Mesenchymal stem cell (in vitro differentiated cells and primary cell): ENCODE measurements at regions not wholly inside any gene's neighbourhood (a gene's known extent, or its start where the extent isn't known, plus 50 kb on each side); places are given as distances from the start of the nearest gene placed in this dataset.

Experiments
- DNase-seq: peaks from one replicate; pipeline ENCODE4 v3.0.0-alpha.2; 2013
- H2AFZ ChIP-seq: one replicate; pipeline ENCODE4 v1.6.1; 2013; ENCODE audit warnings: low read depth, mild to moderate bottlenecking, control low read depth, inconsistent platforms, low read length, moderate library complexity
- H2AK5ac ChIP-seq: 2 replicates; pipeline ENCODE4 v1.6.1; 2013; ENCODE audit warnings: low read length, moderate library complexity, mild to moderate bottlenecking, inconsistent platforms; ENCODE audit not compliant: severe bottlenecking
- H2BK120ac ChIP-seq: one replicate; pipeline ENCODE4 v1.6.1; 2013; ENCODE audit warnings: low read depth, mild to moderate bottlenecking, inconsistent platforms, low read length, moderate library complexity
- H2BK12ac ChIP-seq, 2 experiments: one replicate each; pipeline ENCODE4 v1.6.1; 2013; ENCODE audit warnings: inconsistent platforms in 2 of 2, low read length in 2 of 2, mild to moderate bottlenecking in 2 of 2, moderate library complexity in 2 of 2, control low read depth in 1 of 2
- H2BK15ac ChIP-seq: one replicate; pipeline ENCODE4 v1.6.1; 2013; ENCODE audit warnings: mild to moderate bottlenecking, low read depth, inconsistent platforms; ENCODE audit not compliant: poor library complexity, severe bottlenecking
- H2BK5ac ChIP-seq: 2 replicates; pipeline ENCODE4 v1.6.1; 2013; ENCODE audit warnings: low read depth, mild to moderate bottlenecking, low read length, control low read depth, inconsistent platforms; ENCODE audit not compliant: poor library complexity, severe bottlenecking
- H3K14ac ChIP-seq, 2 experiments: one replicate each; pipeline ENCODE4 v1.6.1; 2013; ENCODE audit warnings: inconsistent platforms in 2 of 2, low read length in 2 of 2, control low read depth in 1 of 2, mild to moderate bottlenecking in 1 of 2, moderate library complexity in 1 of 2
- H3K18ac ChIP-seq, 2 experiments: one replicate each; pipeline ENCODE4 v1.6.1; 2013; ENCODE audit warnings: inconsistent platforms in 2 of 2, low read length in 2 of 2, control low read depth in 1 of 2, low read depth in 1 of 2, mild to moderate bottlenecking in 1 of 2
- H3K23ac ChIP-seq, 2 experiments: one replicate each; pipeline ENCODE4 v1.6.1; 2013; ENCODE audit warnings: inconsistent platforms in 2 of 2, low read length in 2 of 2, mild to moderate bottlenecking in 2 of 2, moderate library complexity in 2 of 2, control low read depth in 1 of 2
- H3K27ac ChIP-seq: 2 replicates; pipeline ENCODE4 v1.5.1; 2013; ENCODE audit warnings: mild to moderate bottlenecking, moderate library complexity, low read length, control low read depth, inconsistent platforms; ENCODE audit not compliant: poor library complexity, severe bottlenecking
- H3K27me3 ChIP-seq, 2 experiments: 2 replicates each; pipeline versions ENCODE4 v1.6.1 to v1.7.0; 2013; ENCODE audit warnings: low read length in 2 of 2, mild to moderate bottlenecking in 2 of 2, moderate library complexity in 2 of 2, control low read depth in 1 of 2, inconsistent platforms in 1 of 2; ENCODE audit not compliant: control insufficient read depth in 1 of 2, insufficient read depth in 1 of 2
- H3K36me3 ChIP-seq, 2 experiments: 2 replicates each; pipeline versions ENCODE4 v1.6.1 to v1.7.0; 2013; ENCODE audit warnings: low read length in 2 of 2, control low read depth in 1 of 2, inconsistent platforms in 1 of 2, low read depth in 1 of 2, mild to moderate bottlenecking in 1 of 2; ENCODE audit not compliant: insufficient read depth in 2 of 2, control insufficient read depth in 1 of 2
- H3K4ac ChIP-seq, 2 experiments: one replicate each; pipeline ENCODE4 v1.6.1; 2013; ENCODE audit warnings: inconsistent platforms in 2 of 2, low read length in 2 of 2, mild to moderate bottlenecking in 2 of 2, moderate library complexity in 2 of 2, control low read depth in 1 of 2, low read depth in 1 of 2
- H3K4me1 ChIP-seq: 2 replicates; pipeline ENCODE4 v1.6.1; 2013; ENCODE audit warnings: low read depth, low read length, control low read depth; ENCODE audit not compliant: control insufficient read depth, insufficient read depth
- H3K4me2 ChIP-seq: 2 replicates; pipeline ENCODE4 v1.6.1; 2013; ENCODE audit warnings: low read length, mild to moderate bottlenecking, inconsistent platforms; ENCODE audit not compliant: poor library complexity, severe bottlenecking
- H3K4me3 ChIP-seq, 2 experiments: 2 replicates each; pipeline versions ENCODE4 v1.5.1 to v1.7.0; 2013; ENCODE audit warnings: low read length in 2 of 2, mild to moderate bottlenecking in 2 of 2, control low read depth in 1 of 2, low read depth in 1 of 2; ENCODE audit not compliant: insufficient read depth in 1 of 2
- H3K79me1 ChIP-seq: replicated peaks from 2 replicates; pipeline ENCODE4 v1.6.1; 2013; ENCODE audit warnings: mild to moderate bottlenecking, control low read depth, low read length, inconsistent platforms; ENCODE audit not compliant: poor library complexity, severe bottlenecking
- H3K9ac ChIP-seq: 2 replicates; pipeline ENCODE4 v1.7.0; 2013; ENCODE audit warnings: mild to moderate bottlenecking, low read length, moderate library complexity
- H3K9me3 ChIP-seq: 2 replicates; pipeline ENCODE4 v1.7.0; 2013; ENCODE audit warnings: mild to moderate bottlenecking, low read length; ENCODE audit not compliant: control insufficient read depth
- H4K8ac ChIP-seq: one replicate; pipeline ENCODE4 v1.6.1; 2013; ENCODE audit warnings: inconsistent platforms, mild to moderate bottlenecking, low read length, moderate library complexity
- H4K91ac ChIP-seq: one replicate; pipeline ENCODE4 v1.6.1; 2013; ENCODE audit warnings: mild to moderate bottlenecking, low read length, inconsistent platforms
- WGBS: methylation state at CpG from one replicate; pipeline ENCODE4 v1.1.7; 2013; ENCODE audit warnings: mixed read lengths; 5-methylcytosine and 5-hydroxymethylcytosine counted together

GRCh38 chr18:29123706-29124530 is 947.0 kb upstream of the CDH2 start:
- Histone ChIP-seq H2BK12ac (no peak overlapping the region), H3K23ac (no peak overlapping the region), H3K4me1 (no peaks in the 10 kb centered on the region), H3K18ac (no peak overlapping the region), H4K8ac (no peak overlapping the region), H2BK120ac (no peak overlapping the region), H2AFZ (no peak overlapping the region), H3K9ac (peak overlapping the region; percentile 56), H4K91ac (no peak overlapping the region), H2BK15ac (no peak overlapping the region), H3K27me3 (no peaks in the 10 kb centered on the region), H2BK5ac (no peak overlapping the region), H3K4me3 (no peak overlapping the region), H2AK5ac (no peak overlapping the region), H3K4ac (no peak overlapping the region), H3K4me2 (no peak overlapping the region), H3K14ac (no peak overlapping the region), H3K9me3 (no peaks in the 10 kb centered on the region), H3K36me3 (no peaks in the 10 kb centered on the region), H3K27ac (no peak overlapping the region), H3K79me1 (no peaks in the 10 kb centered on the region)
- no CpG with 5 or more reads among the region's 1 CpG for WGBS
- peak; percentile 29 for DNase-seq

GRCh38 chr18:29104671-29105070 is 927.7 kb upstream of the CDH2 start:
- no peaks in the 10 kb centered on the region for H3K9me3 ChIP-seq
- no peak overlapping the region for H3K9ac ChIP-seq
- no peaks in the 10 kb centered on the region for H3K36me3 ChIP-seq

GRCh38 chr18:29104227-29104626 is 927.3 kb upstream of the CDH2 start:
- Histone ChIP-seq H3K9me3 (no peaks in the 10 kb centered on the region), H2BK12ac (no peak overlapping the region), H3K23ac (no peak overlapping the region), H3K18ac (no peak overlapping the region), H3K27me3 (no peaks in the 10 kb centered on the region), H3K4ac (no peak overlapping the region), H3K9ac (no peak overlapping the region), H3K14ac (no peak overlapping the region), H3K4me2 (no peak overlapping the region), H3K4me1 (no peaks in the 10 kb centered on the region), H2BK5ac (no peak overlapping the region), H3K27ac (no peak overlapping the region), H3K4me3 (no peak overlapping the region), H2AFZ (no peak overlapping the region), H4K91ac (no peak overlapping the region), H3K79me1 (no peaks in the 10 kb centered on the region), H2BK120ac (no peak overlapping the region), H3K36me3 (no peaks in the 10 kb centered on the region), H4K8ac (no peak overlapping the region), H2AK5ac (no peak overlapping the region), H2BK15ac (no peak overlapping the region)
- DNase-seq, result no peak
- WGBS, result no CpG with 5 or more reads among the region's 1 CpG

More at GRCh38 chr18:29104671-29105070, 927.7 kb upstream of the CDH2 start:
- Histone ChIP-seq H3K27me3 (no peaks in the 10 kb centered on the region), H3K4me2 (no peak overlapping the region), H2BK15ac (no peak overlapping the region), H3K4me1 (no peaks in the 10 kb centered on the region), H3K27ac (no peak overlapping the region), H3K18ac (no peak overlapping the region), H4K91ac (no peak overlapping the region), H3K4me3 (no peak overlapping the region), H2AFZ (no peak overlapping the region), H3K4ac (no peak overlapping the region), H2BK12ac (no peak overlapping the region), H2BK120ac (no peak overlapping the region), H2AK5ac (no peak overlapping the region), H2BK5ac (no peak overlapping the region), H3K79me1 (no peaks in the 10 kb centered on the region), H4K8ac (no peak overlapping the region), H3K14ac (no peak overlapping the region), H3K23ac (no peak overlapping the region)
- 94% methylated on average over 5 of the region's 6 CpGs for WGBS
- DNase-seq, result no peak

- no peak overlapping the region for H3K4ac ChIP-seq
- no peak overlapping the region for H3K23ac ChIP-seq
- H3K14ac ChIP-seq, result no peak overlapping the region
- H2BK15ac ChIP-seq, result no peak overlapping the region
- 83% methylated on average over 6 of the region's 8 CpGs for WGBS
- H3K27ac ChIP-seq, result no peak overlapping the region
- H3K4me3 ChIP-seq, result no peak overlapping the region
- H3K36me3 ChIP-seq, result no peaks in the 10 kb centered on the region
- H3K4me2 ChIP-seq, result no peak overlapping the region
- H2AFZ ChIP-seq, result no peak overlapping the region
- H2BK5ac ChIP-seq, result no peak overlapping the region
- H4K91ac ChIP-seq, result no peak overlapping the region
- H2BK12ac ChIP-seq, result no peak overlapping the region
- H4K8ac ChIP-seq, result no peak overlapping the region
- no peaks in the 10 kb centered on the region for H3K79me1 ChIP-seq
- H2AK5ac ChIP-seq, result no peak overlapping the region
- H3K18ac ChIP-seq, result no peak overlapping the region
- no peak overlapping the region for H2BK120ac ChIP-seq
- H3K4me1 ChIP-seq, result no peaks in the 10 kb centered on the region
- no peaks in the 10 kb centered on the region for H3K27me3 ChIP-seq
- no peak overlapping the region for H3K9ac ChIP-seq
- H3K9me3 ChIP-seq, result no peaks in the 10 kb centered on the region
- no peak for DNase-seq
Measured at GRCh38 chr18:29096079-29096770, 919.3 kb upstream of the CDH2 start.
